Breast epithelium (tissue), 3 donors: ENCODE measurements at regions not wholly inside any gene's neighbourhood (a gene's known extent, or its start where the extent isn't known, plus 50 kb on each side); places are given as distances from the start of the nearest gene placed in this dataset.

Experiments
- CTCF ChIP-seq, 3 donors: fragments of 450-650 bp; IDR thresholded peaks; one replicate each; pipeline ENCODE4 v1.5.1; 2016 to 2017; ENCODE audit warnings: antibody characterized with exemption in 3 of 3, mild to moderate bottlenecking in 3 of 3, moderate library complexity in 3 of 3
- POLR2A ChIP-seq: fragments of 450-650 bp; IDR thresholded peaks from one replicate; pipeline ENCODE4 v1.6.1; 2016; ENCODE audit warnings: antibody characterized with exemption, mild to moderate bottlenecking, moderate library complexity
- POLR2AphosphoS5 ChIP-seq, 3 donors: sonication (generic); formaldehyde crosslinking; IDR thresholded peaks; one replicate each; pipeline ENCODE4 v1.6.1; 2017; ENCODE audit warnings: antibody characterized with exemption in 3 of 3

DNA sequence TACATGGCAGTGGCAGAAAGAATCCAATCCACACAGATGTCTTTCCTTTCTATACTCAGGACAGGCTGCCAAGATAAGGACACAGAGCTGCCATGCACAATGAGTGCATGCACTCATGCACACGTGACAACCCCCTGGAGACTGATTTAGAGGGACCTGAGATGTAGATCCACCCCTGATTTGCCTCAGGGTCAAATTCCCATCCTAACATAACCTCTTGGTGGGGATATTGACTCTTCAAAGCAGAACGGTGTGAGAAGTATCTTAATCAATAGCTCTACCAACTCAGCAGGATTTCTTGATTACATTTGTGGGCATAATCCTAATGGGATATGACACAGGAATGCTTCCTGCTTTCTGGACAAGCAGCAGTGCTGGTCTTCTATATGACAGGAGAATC lies 125.2 kb upstream of the DSCAM start:
- TF ChIP-seq CTCF (IDR thresholded peaks at IDR 0.05) (no peak), POLR2A (no peak), POLR2AphosphoS5 (IDR thresholded peaks at IDR 0.05) (no peak)
